ENCODE measurements at regions not wholly inside any gene's neighbourhood (a gene's known extent, or its start where the extent isn't known, plus 50 kb on each side); places are given as distances from the start of the nearest gene placed in this dataset.

DNA sequence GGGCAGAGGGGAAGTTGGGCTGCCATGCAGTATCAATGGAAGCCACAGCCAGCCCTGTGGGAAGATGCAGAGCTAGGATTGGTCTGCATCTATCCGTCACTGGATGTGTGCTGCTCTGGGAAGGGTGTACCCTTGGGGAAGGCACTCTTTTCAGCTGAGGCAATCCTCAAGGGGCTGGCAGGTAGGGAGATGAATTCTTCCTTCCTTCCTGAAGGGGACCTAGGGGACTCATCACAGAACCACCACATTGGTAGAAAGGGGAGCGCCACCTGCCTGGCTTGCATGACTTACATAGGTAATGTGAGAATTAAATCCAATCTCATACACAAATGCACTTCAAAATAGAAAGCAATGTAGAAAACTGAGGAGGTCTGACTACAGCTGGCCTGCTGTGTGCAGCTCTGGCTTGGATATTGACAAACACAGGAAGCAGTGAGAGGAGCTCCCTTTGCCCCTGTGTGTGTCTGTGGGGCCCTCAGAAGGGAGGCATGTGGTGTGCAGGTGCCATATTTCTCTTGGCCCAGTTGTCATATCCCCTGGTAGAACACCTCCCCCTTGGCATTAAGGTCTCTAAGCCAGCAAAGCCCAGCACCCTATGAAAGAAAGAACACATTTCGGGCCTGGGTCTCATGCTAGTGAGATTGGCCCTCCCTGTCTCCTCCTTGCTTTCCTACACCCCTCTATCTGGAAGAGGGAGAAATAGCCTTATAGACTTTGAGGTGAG is 260.3 kb upstream of the MOCS1 start:
- Histone ChIP-seq H3K27ac (no peak overlapping the region), H3K9me3 (no peaks in the 10 kb centered on the region), H3K4me1 (no peaks in the 10 kb centered on the region), H3K27me3 (no peaks in the 10 kb centered on the region), H3K4me3 (no peak overlapping the region), H3K36me3 (no peaks in the 10 kb centered on the region)
- intact Hi-C loops (cut with DNase I; ENCODE audit: low total_unique reads) = no loop called here
- TF ChIP-seq, protein P1, sequence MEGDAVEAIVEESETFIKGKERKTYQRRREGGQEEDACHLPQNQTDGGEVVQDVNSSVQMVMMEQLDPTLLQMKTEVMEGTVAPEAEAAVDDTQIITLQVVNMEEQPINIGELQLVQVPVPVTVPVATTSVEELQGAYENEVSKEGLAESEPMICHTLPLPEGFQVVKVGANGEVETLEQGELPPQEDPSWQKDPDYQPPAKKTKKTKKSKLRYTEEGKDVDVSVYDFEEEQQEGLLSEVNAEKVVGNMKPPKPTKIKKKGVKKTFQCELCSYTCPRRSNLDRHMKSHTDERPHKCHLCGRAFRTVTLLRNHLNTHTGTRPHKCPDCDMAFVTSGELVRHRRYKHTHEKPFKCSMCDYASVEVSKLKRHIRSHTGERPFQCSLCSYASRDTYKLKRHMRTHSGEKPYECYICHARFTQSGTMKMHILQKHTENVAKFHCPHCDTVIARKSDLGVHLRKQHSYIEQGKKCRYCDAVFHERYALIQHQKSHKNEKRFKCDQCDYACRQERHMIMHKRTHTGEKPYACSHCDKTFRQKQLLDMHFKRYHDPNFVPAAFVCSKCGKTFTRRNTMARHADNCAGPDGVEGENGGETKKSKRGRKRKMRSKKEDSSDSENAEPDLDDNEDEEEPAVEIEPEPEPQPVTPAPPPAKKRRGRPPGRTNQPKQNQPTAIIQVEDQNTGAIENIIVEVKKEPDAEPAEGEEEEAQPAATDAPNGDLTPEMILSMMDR (IDR thresholded peaks at IDR 0.05) = no peak
- TF ChIP-seq POLR2A (IDR thresholded peaks at IDR 0.05) = no peak
- no peak for DNase-seq

DNA sequence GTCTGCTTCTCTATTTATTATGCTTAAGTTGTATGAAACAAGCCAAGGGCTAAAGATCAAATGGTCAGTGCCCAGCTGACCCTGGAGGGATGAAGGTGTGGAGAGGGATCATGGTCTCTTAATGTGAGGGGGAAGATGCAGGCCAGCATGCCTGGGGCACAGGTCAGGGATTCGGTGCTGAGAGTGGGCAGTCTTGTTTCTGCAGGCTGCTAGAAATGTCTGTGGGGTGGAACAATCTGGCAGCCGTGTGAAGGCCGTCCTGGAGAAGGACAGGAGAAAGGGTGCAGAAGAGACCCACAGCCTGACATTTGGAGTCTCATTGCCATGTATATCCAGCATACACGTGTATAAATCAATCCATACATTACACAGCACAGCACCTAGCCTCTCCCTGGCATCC is 258.3 kb upstream of the MOCS1 start:
- no peaks in the 10 kb centered on the region for H3K27me3 ChIP-seq
- DNase-seq = no peak
- TF ChIP-seq POLR2A (IDR thresholded peaks at IDR 0.05) = no peak
- TF ChIP-seq, protein P1 (IDR thresholded peaks at IDR 0.05) = no peak
- no peak overlapping the region for H3K27ac ChIP-seq
- no peaks in the 10 kb centered on the region for H3K36me3 ChIP-seq
- no peak overlapping the region for H3K4me3 ChIP-seq
- H3K9me3 ChIP-seq = no peaks in the 10 kb centered on the region
- no peaks in the 10 kb centered on the region for H3K4me1 ChIP-seq
- intact Hi-C loops (cut with DNase I; ENCODE audit: low total_unique reads) = no loop called here

DNA sequence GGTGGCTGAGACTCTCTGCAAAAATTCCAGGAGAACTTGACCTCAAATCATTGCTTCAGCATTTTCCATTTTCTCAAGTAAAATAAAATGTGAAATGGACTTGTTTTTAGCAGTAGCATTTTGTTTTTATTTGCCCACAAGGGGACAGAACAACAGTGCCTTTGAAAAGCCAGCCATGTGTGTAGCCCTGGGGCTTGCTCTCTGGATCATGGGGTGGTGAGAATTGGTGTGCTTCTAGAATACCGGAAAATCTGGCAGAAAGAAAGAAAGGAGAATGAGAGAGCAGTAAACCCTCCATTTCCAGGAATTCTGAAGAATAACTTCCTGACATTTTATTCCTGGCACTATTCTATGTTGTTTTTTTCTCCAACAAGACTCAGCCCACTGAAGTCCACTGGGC is 254.7 kb upstream of the MOCS1 start:
- Histone ChIP-seq H3K4me1 (no peaks in the 10 kb centered on the region), H3K4me3 (no peak overlapping the region), H3K27me3 (no peaks in the 10 kb centered on the region), H3K9me3 (no peaks in the 10 kb centered on the region), H3K36me3 (no peaks in the 10 kb centered on the region), H3K27ac (no peak overlapping the region)
- TF ChIP-seq, protein P1 (IDR thresholded peaks at IDR 0.05) = no peak
- no peak for TF ChIP-seq POLR2A (IDR thresholded peaks at IDR 0.05)
- no peak for DNase-seq
- intact Hi-C loops (cut with DNase I; ENCODE audit: low total_unique reads) = no loop called here

DNA sequence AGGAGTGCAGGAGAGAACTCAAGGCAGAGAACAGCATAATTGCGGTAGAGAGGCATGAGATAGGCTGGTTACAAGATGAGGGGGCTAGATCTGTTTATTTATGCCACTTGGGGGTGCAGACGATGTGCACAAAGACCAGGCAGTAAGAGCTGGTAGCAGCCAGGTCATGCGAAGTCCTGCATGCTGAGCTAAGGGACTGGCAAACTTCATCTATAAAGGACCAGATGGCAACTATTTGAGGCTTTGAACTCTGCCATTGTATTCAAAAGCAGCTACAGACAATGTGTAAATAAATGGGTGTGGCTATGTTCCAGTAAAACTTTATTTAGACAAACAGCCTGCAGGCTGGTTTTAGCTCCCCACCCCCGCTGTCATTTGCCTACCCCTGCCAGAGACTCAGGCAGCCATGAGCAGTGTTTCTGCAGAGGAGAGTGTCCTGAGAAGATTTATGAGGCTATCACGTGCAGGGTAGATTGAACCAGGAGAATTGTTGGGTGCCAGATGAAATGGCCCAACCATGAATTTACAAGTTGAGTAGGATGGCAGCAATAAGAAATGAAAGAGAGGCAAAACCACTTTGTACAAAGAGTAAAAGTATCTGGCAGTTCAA is 253.4 kb upstream of the MOCS1 start:
- Histone ChIP-seq H3K27ac (no peak overlapping the region), H3K27me3 (no peaks in the 10 kb centered on the region), H3K4me1 (no peaks in the 10 kb centered on the region), H3K9me3 (no peaks in the 10 kb centered on the region), H3K36me3 (no peaks in the 10 kb centered on the region), H3K4me3 (no peak overlapping the region)
- TF ChIP-seq, protein P1 (IDR thresholded peaks at IDR 0.05) = no peak
- TF ChIP-seq POLR2A (IDR thresholded peaks at IDR 0.05) = no peak
- intact Hi-C loops (cut with DNase I; ENCODE audit: low total_unique reads) = no loop called here
- DNase-seq = no peak

DNA sequence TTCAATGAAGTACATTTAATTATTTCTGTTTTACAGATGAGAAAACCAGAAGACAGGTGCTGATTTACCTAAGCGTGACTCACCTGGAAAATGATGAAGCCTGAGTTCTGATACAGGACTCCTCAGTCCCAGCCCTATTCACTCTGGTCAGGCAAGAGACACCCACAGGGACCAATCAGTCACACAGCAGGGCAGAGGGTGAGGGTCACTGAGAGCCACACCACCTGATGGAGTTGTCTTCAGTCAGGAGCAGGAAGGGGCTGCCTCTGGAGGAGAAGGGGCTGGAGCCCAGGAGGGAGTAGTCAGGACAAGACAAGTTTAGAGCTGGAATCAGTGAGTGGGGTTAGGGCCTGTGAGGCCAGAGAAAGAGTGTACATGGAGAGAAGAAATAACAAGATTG is 251.2 kb upstream of the MOCS1 start:
- no peaks in the 10 kb centered on the region for H3K27me3 ChIP-seq
- H3K9me3 ChIP-seq = no peaks in the 10 kb centered on the region
- no peaks in the 10 kb centered on the region for H3K36me3 ChIP-seq
- H3K4me1 ChIP-seq = no peaks in the 10 kb centered on the region
- no peak for DNase-seq
- intact Hi-C loops (cut with DNase I; ENCODE audit: low total_unique reads) = no loop called here
- TF ChIP-seq, protein P1 (IDR thresholded peaks at IDR 0.05) = no peak
- TF ChIP-seq POLR2A (IDR thresholded peaks at IDR 0.05) = no peak
- no peak overlapping the region for H3K4me3 ChIP-seq
- no peak overlapping the region for H3K27ac ChIP-seq
